ENCODE measurements at regions not wholly inside any gene's neighbourhood (a gene's known extent, or its start where the extent isn't known, plus 50 kb on each side); places are given as distances from the start of the nearest gene placed in this dataset.
A peak's percentile ranks its signal among the peaks of the same experiment; 100 is the strongest.

DNA sequence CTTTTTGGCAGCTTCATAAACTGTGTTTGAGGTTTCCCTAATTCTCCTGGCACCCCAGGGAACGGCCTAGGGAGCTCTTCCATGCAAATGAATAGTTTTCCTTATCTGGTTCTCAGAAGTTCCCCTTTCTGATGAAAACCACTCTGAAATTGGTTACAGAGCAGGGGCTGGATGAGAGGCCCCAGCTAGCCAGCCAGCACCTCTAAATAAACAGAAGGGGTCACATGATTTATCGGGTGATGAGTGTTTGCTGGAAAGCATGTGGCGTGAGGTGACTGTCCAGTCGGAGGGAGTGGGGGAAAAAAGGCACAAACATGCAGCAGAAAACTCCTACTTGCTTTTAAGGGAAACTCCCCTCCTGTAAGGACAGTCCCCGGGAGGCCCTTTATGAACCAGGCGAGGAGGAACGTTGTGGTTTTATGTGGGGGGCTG lies 261.2 kb upstream of the ANKRD55 start (continued):
- TF ChIP-seq PML (IDR thresholded peaks at IDR 0.05; ENCODE audit: low read length) (no peak), HNRNPK (IDR thresholded peaks at IDR 0.05; ENCODE audit: low read depth, low read length, poor library complexity, severe bottlenecking) (no peak), ARHGAP35 (IDR thresholded peaks at IDR 0.05; ENCODE audit: partially characterized antibody) (no peak), HDAC8 (tag; IDR thresholded peaks at IDR 0.05) (no peak), ZBTB49 (CRISPR knock-in tag; IDR thresholded peaks at IDR 0.05; ENCODE audit: borderline replicate concordance) (no peak), DNMT1 (IDR thresholded peaks at IDR 0.05) (no peak), ZNF780A (CRISPR knock-in tag; IDR thresholded peaks at IDR 0.05) (no peak), NR1H2 (CRISPR knock-in tag; IDR thresholded peaks at IDR 0.05) (no peak), THRAP3 (IDR thresholded peaks at IDR 0.05; ENCODE audit: borderline replicate concordance) (no peak), CCAR2 (IDR thresholded peaks at IDR 0.05; ENCODE audit: low read depth, low read length) (no peak), SLC30A9 (CRISPR knock-in tag; IDR thresholded peaks at IDR 0.05) (no peak), COPS2 (conservative IDR thresholded peaks at IDR 0.05) (no peak), HLTF (IDR thresholded peaks at IDR 0.05) (no peak), MCM5 (IDR thresholded peaks at IDR 0.05; ENCODE audit: low read depth) (no peak), TOE1 (IDR thresholded peaks at IDR 0.05; ENCODE audit: borderline replicate concordance) (peak; percentile 89), TOE1 (CRISPR knock-in tag; IDR thresholded peaks at IDR 0.05; ENCODE audit: borderline replicate concordance, low read depth) (no peak), PHF21A (IDR thresholded peaks at IDR 0.05; ENCODE audit: borderline replicate concordance, low read depth) (no peak), RCOR1 (IDR thresholded peaks at IDR 0.05; ENCODE audit: borderline replicate concordance in 1 of 2, low read depth in 2 of 2, low read length in 2 of 2) (0 out of 4 replicates have a peak, but pooled peaks of 1 of the 2 experiments have one; percentile 49), SMAD2 (IDR thresholded peaks at IDR 0.05; ENCODE audit: low read depth, low read length) (no peak), LEF1 (IDR thresholded peaks at IDR 0.05) (peak; percentile 55; the same call in 1 of the 2 replicates), RBM39 (optimal IDR thresholded peaks at IDR 0.05; ENCODE audit: low read depth, low read length) (no peak), E2F8 (IDR thresholded peaks at IDR 0.05; ENCODE audit: low read depth, partially characterized antibody) (no peak)
- TF ChIP-seq, protein P1, sequence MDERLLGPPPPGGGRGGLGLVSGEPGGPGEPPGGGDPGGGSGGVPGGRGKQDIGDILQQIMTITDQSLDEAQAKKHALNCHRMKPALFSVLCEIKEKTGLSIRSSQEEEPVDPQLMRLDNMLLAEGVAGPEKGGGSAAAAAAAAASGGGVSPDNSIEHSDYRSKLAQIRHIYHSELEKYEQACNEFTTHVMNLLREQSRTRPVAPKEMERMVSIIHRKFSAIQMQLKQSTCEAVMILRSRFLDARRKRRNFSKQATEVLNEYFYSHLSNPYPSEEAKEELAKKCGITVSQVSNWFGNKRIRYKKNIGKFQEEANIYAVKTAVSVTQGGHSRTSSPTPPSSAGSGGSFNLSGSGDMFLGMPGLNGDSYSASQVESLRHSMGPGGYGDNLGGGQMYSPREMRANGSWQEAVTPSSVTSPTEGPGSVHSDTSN (CRISPR knock-in tag; IDR thresholded peaks at IDR 0.05; ENCODE audit: low read depth), result no peak
- TF ChIP-seq, protein P1 (tag; conservative IDR thresholded peaks at IDR 0.05; ENCODE audit: low read depth), result peak; percentile 84

All from K562 (cell line).